ENCODE measurements at regions not wholly inside any gene's neighbourhood (a gene's known extent, or its start where the extent isn't known, plus 50 kb on each side); places are given as distances from the start of the nearest gene placed in this dataset.
"Not testable (repeated sequence)": the region's sequence is repeated elsewhere in the genome, so short reads cannot be mapped to it uniquely, and the experiment has no call there.

DNA sequence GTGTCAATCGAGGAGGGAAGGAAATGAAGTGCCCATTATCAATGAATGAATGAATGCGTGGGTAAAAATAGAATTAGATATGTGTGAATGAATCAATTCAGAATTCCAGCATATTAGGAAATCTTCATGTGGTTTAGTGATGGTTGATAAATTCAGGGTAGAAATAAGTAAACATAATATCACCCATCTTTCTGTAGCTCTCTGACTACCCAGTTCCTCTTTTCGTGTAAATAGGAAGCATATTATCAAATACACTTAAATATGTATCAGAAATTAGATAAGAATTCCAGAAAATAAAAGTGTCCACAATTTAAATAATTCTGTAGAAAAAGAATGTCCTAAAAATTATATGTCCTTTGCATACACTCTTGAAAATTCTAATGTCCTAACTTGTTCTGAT, 552.9 kb upstream of the LRATD1 start:
- Histone ChIP-seq H3K9me3 (ENCODE audit: severe bottlenecking) (peaks cover 6% of the 10 kb centered on the region), H3K36me3 (no peaks in the 10 kb centered on the region), H3K4me3 (ENCODE audit: low read depth, low read length) (no peak overlapping the region), H3K27ac (no peak overlapping the region), H3K27me3 (ENCODE audit: insufficient read depth, low read depth, severe bottlenecking) (no peaks in the 10 kb centered on the region)
- TF ChIP-seq, protein P1, sequence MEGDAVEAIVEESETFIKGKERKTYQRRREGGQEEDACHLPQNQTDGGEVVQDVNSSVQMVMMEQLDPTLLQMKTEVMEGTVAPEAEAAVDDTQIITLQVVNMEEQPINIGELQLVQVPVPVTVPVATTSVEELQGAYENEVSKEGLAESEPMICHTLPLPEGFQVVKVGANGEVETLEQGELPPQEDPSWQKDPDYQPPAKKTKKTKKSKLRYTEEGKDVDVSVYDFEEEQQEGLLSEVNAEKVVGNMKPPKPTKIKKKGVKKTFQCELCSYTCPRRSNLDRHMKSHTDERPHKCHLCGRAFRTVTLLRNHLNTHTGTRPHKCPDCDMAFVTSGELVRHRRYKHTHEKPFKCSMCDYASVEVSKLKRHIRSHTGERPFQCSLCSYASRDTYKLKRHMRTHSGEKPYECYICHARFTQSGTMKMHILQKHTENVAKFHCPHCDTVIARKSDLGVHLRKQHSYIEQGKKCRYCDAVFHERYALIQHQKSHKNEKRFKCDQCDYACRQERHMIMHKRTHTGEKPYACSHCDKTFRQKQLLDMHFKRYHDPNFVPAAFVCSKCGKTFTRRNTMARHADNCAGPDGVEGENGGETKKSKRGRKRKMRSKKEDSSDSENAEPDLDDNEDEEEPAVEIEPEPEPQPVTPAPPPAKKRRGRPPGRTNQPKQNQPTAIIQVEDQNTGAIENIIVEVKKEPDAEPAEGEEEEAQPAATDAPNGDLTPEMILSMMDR (IDR thresholded peaks at IDR 0.05; ENCODE audit: low read depth, low read length) = no peak
- no peak for DNase-seq

DNA sequence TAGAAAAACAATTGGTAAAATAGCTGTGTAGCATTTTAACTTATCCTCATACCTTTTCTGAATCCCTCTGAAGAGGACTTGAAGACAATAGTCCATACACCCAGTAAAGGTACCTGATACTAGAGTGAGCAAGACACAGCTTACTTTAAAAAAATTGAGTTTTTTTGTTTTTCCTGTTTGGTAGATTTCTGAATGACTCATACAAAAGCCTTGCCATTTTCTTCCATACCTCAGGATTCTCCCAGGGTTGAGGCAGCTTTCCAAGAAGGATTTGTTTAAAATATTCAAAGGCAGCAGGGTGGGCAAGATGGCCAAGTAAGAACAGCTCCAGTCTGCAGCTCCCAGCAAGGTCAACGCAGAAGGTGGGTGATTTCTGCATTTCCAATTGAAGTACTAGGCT, 551.0 kb upstream of the LRATD1 start:
- TF ChIP-seq, protein P1 (IDR thresholded peaks at IDR 0.05; ENCODE audit: low read depth, low read length) = no peak
- Histone ChIP-seq H3K4me3 (ENCODE audit: low read depth, low read length) (no peak overlapping the region), H3K27me3 (ENCODE audit: insufficient read depth, low read depth, severe bottlenecking) (no peaks in the 10 kb centered on the region), H3K27ac (no peak overlapping the region), H3K36me3 (no peaks in the 10 kb centered on the region), H3K9me3 (ENCODE audit: severe bottlenecking) (peaks cover 6% of the 10 kb centered on the region)
- no peak for DNase-seq

DNA sequence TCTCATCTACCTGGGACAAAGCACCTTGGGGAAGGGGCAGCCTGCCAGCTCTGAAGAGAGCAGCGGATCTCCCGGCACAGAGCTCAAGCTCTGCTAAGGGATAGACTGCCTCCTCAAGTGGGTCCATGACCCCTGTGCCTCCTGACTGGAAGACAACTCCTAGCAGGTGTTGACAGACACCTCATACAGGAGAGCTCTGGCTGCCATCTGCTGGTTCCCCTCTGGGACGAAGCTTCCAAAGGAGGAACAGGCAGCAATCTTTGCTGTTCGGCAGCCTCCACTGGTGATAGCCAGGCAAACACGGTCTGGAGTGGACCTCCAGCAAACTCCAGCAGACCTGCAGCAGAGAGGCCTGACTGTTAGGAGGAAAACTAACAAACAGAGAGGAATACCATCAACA, 549.9 kb upstream of the LRATD1 start:
- no peak overlapping the region for H3K27ac ChIP-seq
- DNase-seq = no peak
- H3K4me3 ChIP-seq (ENCODE audit: low read depth, low read length) = no peak overlapping the region
- H3K9me3 ChIP-seq (ENCODE audit: severe bottlenecking) = peaks cover 6% of the 10 kb centered on the region
- H3K27me3 ChIP-seq (ENCODE audit: insufficient read depth, low read depth, severe bottlenecking) = no peaks in the 10 kb centered on the region
- TF ChIP-seq, protein P1 (IDR thresholded peaks at IDR 0.05; ENCODE audit: low read depth, low read length) = no peak
- H3K36me3 ChIP-seq = no peaks in the 10 kb centered on the region

DNA sequence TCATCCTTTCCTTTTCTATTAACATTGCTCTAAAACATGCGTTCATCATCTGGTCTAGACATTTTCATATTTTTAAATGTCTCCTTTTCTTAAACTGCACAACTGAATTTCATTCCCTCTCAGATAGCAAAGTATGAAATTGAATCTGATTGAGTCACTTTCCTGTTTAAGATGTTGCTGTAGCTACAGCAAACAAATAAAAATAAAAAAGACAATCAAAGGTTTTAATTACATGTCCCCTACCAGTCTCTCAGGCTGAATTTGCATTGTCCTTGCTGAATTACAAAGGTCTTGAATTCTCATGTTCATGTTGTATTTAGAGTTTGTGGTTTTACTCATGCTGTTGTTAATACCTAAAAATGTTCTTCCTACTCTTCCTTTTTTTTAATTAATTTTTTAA, 537.9 kb upstream of the LRATD1 start:
- Histone ChIP-seq H3K9me3 (ENCODE audit: severe bottlenecking) (peaks cover 11% of the 10 kb centered on the region), H3K36me3 (no peaks in the 10 kb centered on the region), H3K27ac (no peak overlapping the region), H3K4me3 (ENCODE audit: low read depth, low read length) (no peak overlapping the region), H3K27me3 (ENCODE audit: insufficient read depth, low read depth, severe bottlenecking) (no peaks in the 10 kb centered on the region)
- no peak for DNase-seq
- TF ChIP-seq, protein P1 (IDR thresholded peaks at IDR 0.05; ENCODE audit: low read depth, low read length) = no peak

DNA sequence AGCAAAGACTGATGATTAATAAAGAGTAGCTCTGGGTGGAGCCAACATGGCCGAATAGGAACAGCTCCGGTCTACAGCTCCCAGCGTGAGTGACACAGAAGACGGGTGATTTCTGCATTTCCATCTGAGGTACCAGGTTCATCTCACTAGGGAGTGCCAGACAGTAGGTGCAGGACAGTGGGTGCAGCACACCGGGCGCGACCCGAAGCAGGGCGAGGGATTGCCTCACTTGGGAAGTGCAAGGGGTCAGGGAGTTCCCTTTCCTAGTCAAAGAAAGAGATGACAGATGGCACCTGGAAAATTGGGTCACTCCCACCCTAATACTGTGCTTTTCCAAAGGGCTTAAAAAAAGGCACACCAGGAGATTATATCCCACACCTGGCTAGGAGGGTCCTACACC, 533.4 kb upstream of the LRATD1 start:
- not testable (repeated sequence) for H3K4me3 ChIP-seq (ENCODE audit: low read depth, low read length); H3K36me3 ChIP-seq; H3K27me3 ChIP-seq (ENCODE audit: insufficient read depth, low read depth, severe bottlenecking); H3K27ac ChIP-seq; DNase-seq
- peaks cover 11% of the 10 kb centered on the region for H3K9me3 ChIP-seq (ENCODE audit: severe bottlenecking)

DNA sequence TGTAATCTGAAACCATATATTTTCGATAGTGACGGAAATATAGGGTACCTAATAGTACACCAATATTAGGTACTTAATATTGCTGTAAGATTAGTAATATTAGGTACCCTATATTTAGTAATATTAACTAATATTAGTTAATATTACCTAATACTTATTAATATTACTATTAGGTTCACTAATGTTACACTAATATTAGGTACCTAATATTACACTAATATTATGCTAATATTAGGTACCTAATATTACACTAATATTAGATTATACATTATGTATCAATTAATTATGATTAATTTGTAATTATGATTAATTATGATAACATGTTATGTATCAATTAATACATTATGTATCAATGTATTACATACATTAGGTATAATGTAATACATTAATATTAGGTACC, 518.2 kb upstream of the LRATD1 start:
- TF ChIP-seq, protein P1 (IDR thresholded peaks at IDR 0.05; ENCODE audit: low read depth, low read length) = no peak
- H3K4me3 ChIP-seq (ENCODE audit: low read depth, low read length) = no peak overlapping the region
- H3K27ac ChIP-seq = no peak overlapping the region
- no peaks in the 10 kb centered on the region for H3K27me3 ChIP-seq (ENCODE audit: insufficient read depth, low read depth, severe bottlenecking)
- no peaks in the 10 kb centered on the region for H3K9me3 ChIP-seq (ENCODE audit: severe bottlenecking)
- DNase-seq = no peak
- no peaks in the 10 kb centered on the region for H3K36me3 ChIP-seq
